Retinal pigment epithelial cell (primary cell): ENCODE measurements at regions not wholly inside any gene's neighbourhood (a gene's known extent, or its start where the extent isn't known, plus 50 kb on each side); places are given as distances from the start of the nearest gene placed in this dataset.
"Not testable (repeated sequence)": the region's sequence is repeated elsewhere in the genome, so short reads cannot be mapped to it uniquely, and the experiment has no call there.

Source experiments
- DNase-seq: peaks from one replicate; pipeline ENCODE4 v3.0.0-alpha.2; 2010; ENCODE audit warnings: low read depth
- H3K4me3 ChIP-seq: 2 replicates; pipeline ENCODE4 v1.5.1; 2011; ENCODE audit warnings: mild to moderate bottlenecking, low read length, control low read depth, moderate library complexity
- CTCF ChIP-seq: conservative IDR thresholded peaks from 2 replicates; pipeline ENCODE4 v1.5.1; 2011; ENCODE audit warnings: low read depth, low read length, control low read depth, inconsistent platforms

- TF ChIP-seq CTCF, result no peak
- H3K4me3 ChIP-seq, result no peak overlapping the region
- no peak for DNase-seq
Measured at GRCh38 chr3:184498986-184499606, 62.5 kb upstream of the EPHB3 start.

DNA sequence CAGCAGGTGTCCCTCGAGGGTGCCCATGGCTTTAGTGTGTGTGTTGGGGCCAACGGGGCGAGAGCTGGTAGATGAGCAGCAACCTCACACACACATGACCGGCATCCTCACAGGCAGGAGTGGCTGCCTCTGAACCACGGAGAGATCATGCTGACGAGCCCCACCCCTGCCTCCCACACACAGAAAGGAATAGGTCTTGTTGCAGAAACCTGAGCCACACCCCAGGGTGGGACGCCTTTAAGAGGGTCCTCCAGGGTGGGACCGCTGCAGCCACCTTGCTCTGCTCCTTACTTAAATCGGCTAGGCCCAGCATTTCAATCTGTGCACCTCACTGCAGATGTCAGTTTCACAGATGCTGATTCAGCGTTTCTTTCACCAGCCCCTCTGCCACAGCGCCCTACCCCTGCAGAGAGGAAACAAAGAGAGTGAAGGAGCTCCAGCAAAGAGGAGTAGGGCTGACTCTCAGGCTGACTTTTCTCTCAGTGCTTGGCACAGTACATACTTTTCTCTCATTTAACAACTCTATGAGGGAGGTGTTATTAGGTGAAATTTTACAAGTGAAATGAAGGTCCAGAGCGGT is 61.2 kb upstream of the EPHB3 start:
- no peak for DNase-seq
- TF ChIP-seq CTCF, result no peak
- H3K4me3 ChIP-seq, result no peak overlapping the region

DNA sequence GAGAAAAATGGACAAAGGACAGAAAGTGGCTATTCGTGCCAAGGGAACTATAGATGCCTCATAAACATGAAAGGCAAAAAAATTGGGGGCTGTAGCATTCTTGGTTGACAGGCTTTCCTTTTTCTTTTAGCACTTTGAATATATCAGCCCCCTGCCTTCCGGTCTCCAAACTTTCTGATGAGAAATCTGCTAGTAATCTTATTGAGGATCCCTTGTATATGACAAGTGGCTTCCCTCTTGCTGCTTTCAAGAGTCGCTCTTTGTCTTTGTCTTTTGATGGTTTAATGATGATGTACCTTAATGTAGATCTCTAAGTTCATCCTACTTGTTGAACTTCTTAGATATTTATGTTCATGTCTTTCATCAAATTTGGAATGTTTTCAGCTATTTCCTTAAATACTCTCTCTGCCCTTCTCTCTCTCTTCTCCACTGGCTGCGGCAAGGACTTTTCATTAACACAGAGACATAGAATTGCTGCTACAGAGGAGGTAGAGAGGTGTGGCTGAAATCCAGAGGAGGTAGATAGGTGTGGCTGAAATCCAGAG is 59.4 kb upstream of the EPHB3 start:
- no peak for DNase-seq
- TF ChIP-seq CTCF, result no peak
- no peak overlapping the region for H3K4me3 ChIP-seq

DNA sequence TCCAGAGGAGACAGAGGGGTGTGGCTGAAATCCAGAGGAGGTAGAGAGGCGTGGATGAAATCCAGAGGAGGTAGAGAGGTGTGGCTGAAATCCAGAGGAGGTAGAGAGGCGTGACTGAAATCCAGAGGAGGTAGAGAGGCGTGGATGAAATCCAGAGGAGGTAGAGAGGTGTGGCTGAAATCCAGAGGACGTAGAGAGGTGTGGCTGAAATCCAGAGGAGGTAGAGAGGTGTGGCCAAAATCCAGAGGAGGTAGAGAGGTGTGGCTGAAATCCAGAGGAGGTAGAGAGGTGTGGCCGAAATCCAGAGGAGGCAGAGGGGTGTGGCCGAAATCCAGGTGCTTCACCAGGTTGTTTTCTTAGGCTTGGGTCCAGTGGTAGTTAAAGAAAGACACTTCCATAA is 58.7 kb upstream of the EPHB3 start:
- H3K4me3 ChIP-seq, DNase-seq: not testable (repeated sequence)

DNA sequence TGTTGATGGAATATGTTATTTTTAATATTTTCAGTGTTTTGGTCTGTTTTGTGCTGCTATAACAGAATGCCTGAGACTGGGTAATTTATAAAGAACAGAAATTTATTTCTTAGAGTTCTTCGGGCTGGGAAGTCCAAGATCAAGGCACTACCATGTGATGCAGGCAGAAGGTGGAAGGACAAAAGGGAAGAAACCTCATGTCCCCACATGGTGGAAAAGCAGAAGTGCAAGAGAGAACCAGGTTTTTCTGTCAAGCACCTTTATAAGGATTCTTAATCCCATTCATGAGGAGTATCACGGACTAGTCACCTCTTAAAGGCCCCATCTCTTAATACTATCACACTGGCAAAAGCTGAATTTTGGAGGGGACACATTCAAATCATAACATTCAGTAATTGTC is 57.9 kb upstream of the EPHB3 start:
- no peak for DNase-seq
- TF ChIP-seq CTCF, result no peak
- H3K4me3 ChIP-seq, result no peak overlapping the region

DNA sequence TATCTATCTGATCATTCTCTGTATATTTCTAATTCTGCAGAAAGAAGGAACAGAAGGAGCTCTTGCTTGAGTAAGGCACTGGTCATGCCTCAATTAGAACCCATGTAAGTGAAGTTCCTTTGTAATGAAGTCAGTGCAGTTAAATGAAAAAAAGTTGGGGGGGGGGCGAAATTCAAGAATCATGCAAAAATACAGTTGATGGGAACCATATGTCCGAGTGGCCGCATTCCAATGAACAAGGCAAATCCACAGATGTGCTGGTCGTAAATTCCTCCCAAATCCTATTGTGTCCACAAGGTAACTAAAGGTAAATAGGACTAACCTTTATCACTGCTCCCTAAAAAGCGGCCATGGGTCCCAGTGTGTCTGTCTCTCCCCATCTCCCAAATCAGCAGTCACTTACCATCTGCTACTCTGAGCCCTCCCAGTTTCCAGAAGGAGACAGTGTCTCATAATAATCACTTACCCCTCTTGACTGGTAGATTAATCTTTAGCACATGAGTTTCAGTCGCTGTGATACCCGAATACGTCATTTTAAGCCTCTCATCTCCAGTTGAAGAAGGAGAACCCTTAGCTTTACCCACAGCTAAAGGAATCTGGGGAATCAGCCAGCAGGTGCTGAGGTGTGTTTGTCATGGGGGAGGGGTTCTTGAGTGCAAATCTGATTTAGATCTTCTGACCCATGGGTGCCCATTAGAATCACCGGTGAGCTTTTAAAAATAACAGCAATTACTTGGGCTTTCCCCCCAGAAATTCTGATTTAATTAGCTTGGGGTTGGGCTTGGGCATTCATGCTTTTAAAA is 56.3 kb upstream of the EPHB3 start:
- no peak overlapping the region for H3K4me3 ChIP-seq
- no peak for TF ChIP-seq CTCF
- no peak for DNase-seq

DNA sequence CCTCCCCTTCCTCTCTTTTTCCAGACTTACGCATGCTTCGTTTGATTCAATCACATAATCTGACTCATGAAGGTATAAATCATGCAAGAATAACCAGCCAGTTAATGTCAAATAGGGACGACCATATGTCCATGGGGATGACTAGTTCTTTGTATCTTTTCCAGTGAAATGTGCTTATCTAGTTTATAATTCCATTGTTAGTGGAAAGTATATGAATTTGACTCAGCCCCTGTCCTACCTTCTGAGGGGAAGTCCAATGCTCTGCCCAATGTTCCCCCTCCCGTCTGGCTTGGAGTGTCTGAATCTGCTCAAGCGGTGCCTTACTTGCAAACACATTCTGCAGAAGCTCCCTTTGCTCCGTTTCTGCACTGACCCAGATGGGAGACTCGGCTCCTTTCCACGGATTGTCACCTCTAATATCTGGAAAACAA is 55.0 kb upstream of the EPHB3 start:
- DNase-seq, result no peak
- H3K4me3 ChIP-seq, result no peak overlapping the region
- TF ChIP-seq CTCF, result no peak
